ENCODE measurements at regions not wholly inside any gene's neighbourhood (a gene's known extent, or its start where the extent isn't known, plus 50 kb on each side); places are given as distances from the start of the nearest gene placed in this dataset.

GRCh38 chr12:28799348-28799747, 349.7 kb upstream of the FAR2 start:
- no peak for TF ChIP-seq ZNF473 (tag by site-specific recombination; IDR thresholded peaks at IDR 0.05)
- no peak for TF ChIP-seq CTCF (tag by site-specific recombination; IDR thresholded peaks at IDR 0.05)
- no peak for TF ChIP-seq OVOL3 (tag by site-specific recombination; IDR thresholded peaks at IDR 0.05)

All from HEK293 (cell line).